ENCODE measurements at regions not wholly inside any gene's neighbourhood (a gene's known extent, or its start where the extent isn't known, plus 50 kb on each side); places are given as distances from the start of the nearest gene placed in this dataset.
A peak's percentile ranks its signal among the peaks of the same experiment; 100 is the strongest.

DNA sequence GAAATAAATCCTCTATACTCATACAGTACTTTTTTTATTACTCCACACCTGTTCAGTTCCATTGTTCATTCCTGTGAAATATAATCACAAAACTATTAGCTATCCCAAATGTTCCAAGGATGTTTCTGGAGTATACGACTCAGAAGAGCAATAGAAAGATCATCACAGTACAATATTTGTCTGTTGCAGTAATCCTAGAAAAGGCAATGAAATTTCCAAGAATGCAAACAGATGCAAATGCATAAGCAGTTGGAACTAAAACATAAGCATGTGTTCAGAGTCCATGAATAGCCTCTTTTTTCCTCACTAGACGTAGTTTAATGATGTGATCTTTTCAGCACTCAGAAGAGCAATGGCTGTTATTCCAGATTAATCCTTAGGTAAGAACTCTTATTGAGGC, 55.2 kb downstream of the RTL3 start:
- Histone ChIP-seq H3K36me3 (ENCODE audit: low read depth) (no peaks in the 10 kb centered on the region), H3K9ac (no peak overlapping the region), H4K20me1 (ENCODE audit: insufficient read depth) (no peaks in the 10 kb centered on the region), H3K9me3 (ENCODE audit: low read depth) (no peaks in the 10 kb centered on the region), H3K27me3 (replicated peaks; ENCODE audit: insufficient read depth) (no peaks in the 10 kb centered on the region), H3K4me3 (no peak overlapping the region), H3F3A (ENCODE audit: insufficient read depth) (no peaks in the 10 kb centered on the region), H2AFZ (no peak overlapping the region), H3K4me2 (ENCODE audit: unreplicated experiment) (no peak overlapping the region), H3K79me2 (ENCODE audit: insufficient read depth) (no peaks in the 10 kb centered on the region), H3K9me2 (ENCODE audit: insufficient read depth) (no peaks in the 10 kb centered on the region), H3K27ac (no peak overlapping the region), H3K4me1 (ENCODE audit: insufficient read depth) (no peaks in the 10 kb centered on the region)
- 33 to 37% methylated on average over 2 of the region's 2 CpGs for WGBS, 2 experiments (ENCODE audit: low coverage in 1 of 2, low lambda C conversion rate in 2 of 2, missing lambda C conversion rate in 2 of 2)
- in situ Hi-C loops (cut with MboI) = no loop called here
- TF ChIP-seq EZH2phosphoT487 (IDR thresholded peaks at IDR 0.05; ENCODE audit: insufficient read depth, low read depth) = no peak
- TF ChIP-seq EZH2 (IDR thresholded peaks at IDR 0.05; ENCODE audit: insufficient read depth, poor library complexity, severe bottlenecking) = no peak
- no peak for DNase-seq

DNA sequence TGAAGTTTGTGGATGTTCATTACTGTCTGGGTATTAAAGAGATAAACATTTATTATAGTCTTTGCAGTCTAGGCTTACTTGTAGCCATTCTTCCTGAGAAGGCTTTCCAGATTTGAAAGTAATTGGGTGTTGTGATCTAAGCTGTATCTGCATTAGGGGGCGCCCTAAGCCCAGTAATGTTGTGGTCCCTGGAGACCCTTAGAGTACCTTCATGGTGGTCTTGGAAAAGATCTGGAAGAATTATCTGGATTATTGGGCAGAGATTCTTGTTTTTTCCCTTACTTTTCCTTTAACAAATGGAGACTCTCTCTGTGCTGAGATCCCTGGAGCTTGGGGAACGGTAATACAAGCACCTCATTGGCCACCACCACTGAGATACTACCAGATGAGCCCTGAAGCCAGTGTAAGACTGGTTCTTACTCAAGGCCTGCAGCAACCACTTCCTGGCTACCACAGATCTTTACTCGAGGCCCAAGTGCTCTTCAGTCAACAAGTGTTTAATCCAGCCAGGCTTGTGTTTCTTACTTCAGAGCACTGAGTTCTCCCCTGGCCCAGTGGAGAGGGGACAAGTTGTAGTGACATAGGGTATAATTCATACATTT, 63.1 kb downstream of the RTL3 start:
- H3K9ac ChIP-seq = no peak overlapping the region
- no peak overlapping the region for H3K4me2 ChIP-seq (ENCODE audit: unreplicated experiment)
- no peaks in the 10 kb centered on the region for H3K9me3 ChIP-seq (ENCODE audit: low read depth)
- no peak overlapping the region for H3K27ac ChIP-seq
- TF ChIP-seq EZH2phosphoT487 (IDR thresholded peaks at IDR 0.05; ENCODE audit: insufficient read depth, low read depth) (no peak), EZH2 (IDR thresholded peaks at IDR 0.05; ENCODE audit: insufficient read depth, poor library complexity, severe bottlenecking) (no peak)
- H2AFZ ChIP-seq = no peak overlapping the region
- H3K36me3 ChIP-seq (ENCODE audit: low read depth) = no peaks in the 10 kb centered on the region
- H3K4me3 ChIP-seq = no peak overlapping the region
- H4K20me1 ChIP-seq (ENCODE audit: insufficient read depth) = no peaks in the 10 kb centered on the region
- H3K79me2 ChIP-seq (ENCODE audit: insufficient read depth) = no peaks in the 10 kb centered on the region
- no peaks in the 10 kb centered on the region for H3F3A ChIP-seq (ENCODE audit: insufficient read depth)
- peak; percentile 9 for DNase-seq
- no peaks in the 10 kb centered on the region for H3K27me3 ChIP-seq (replicated peaks; ENCODE audit: insufficient read depth)
- no peaks in the 10 kb centered on the region for H3K9me2 ChIP-seq (ENCODE audit: insufficient read depth)
- in situ Hi-C loops (cut with MboI) = no loop called here
- WGBS, 2 experiments (ENCODE audit: low coverage in 1 of 2, low lambda C conversion rate in 2 of 2, missing lambda C conversion rate in 2 of 2) = 39 to 64% methylated on average over 2 to 3 of the region's 3 CpGs
- no peaks in the 10 kb centered on the region for H3K4me1 ChIP-seq (ENCODE audit: insufficient read depth)

DNA sequence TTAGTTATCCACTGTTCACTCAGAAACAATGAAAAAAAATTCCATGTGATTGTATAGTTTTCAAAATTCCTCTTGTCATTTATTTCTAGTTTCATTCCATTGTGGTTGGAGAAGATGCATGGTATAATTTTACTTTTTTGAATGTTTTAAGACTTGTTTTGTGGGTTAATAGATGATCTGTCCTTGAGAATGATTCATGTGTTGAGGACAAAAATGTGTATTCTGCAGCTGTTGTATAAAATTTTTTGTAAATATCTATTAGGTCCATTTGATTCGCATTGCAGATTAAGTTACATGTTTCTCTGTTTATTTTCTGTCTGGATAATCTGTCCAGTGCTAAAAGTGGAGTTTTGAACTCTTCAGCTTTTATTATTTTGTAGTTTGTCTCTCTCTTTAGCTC, 65.4 kb downstream of the RTL3 start:
- no peaks in the 10 kb centered on the region for H3K79me2 ChIP-seq (ENCODE audit: insufficient read depth)
- no peaks in the 10 kb centered on the region for H3K27me3 ChIP-seq (replicated peaks; ENCODE audit: insufficient read depth)
- in situ Hi-C loops (cut with MboI) = no loop called here
- 89 to 100% methylated on average over 1 of the region's 1 CpG for WGBS, 2 experiments (ENCODE audit: low coverage in 1 of 2, low lambda C conversion rate in 2 of 2, missing lambda C conversion rate in 2 of 2)
- no peaks in the 10 kb centered on the region for H3K9me2 ChIP-seq (ENCODE audit: insufficient read depth)
- H3K27ac ChIP-seq = no peak overlapping the region
- H3K9me3 ChIP-seq (ENCODE audit: low read depth) = no peaks in the 10 kb centered on the region
- H2AFZ ChIP-seq = no peak overlapping the region
- no peak for DNase-seq
- H3K36me3 ChIP-seq (ENCODE audit: low read depth) = no peaks in the 10 kb centered on the region
- no peaks in the 10 kb centered on the region for H3F3A ChIP-seq (ENCODE audit: insufficient read depth)
- no peak overlapping the region for H3K4me2 ChIP-seq (ENCODE audit: unreplicated experiment)
- no peaks in the 10 kb centered on the region for H3K4me1 ChIP-seq (ENCODE audit: insufficient read depth)
- no peak overlapping the region for H3K4me3 ChIP-seq
- no peaks in the 10 kb centered on the region for H4K20me1 ChIP-seq (ENCODE audit: insufficient read depth)
- H3K9ac ChIP-seq = no peak overlapping the region
- TF ChIP-seq EZH2 (IDR thresholded peaks at IDR 0.05; ENCODE audit: insufficient read depth, poor library complexity, severe bottlenecking) (no peak), EZH2phosphoT487 (IDR thresholded peaks at IDR 0.05; ENCODE audit: insufficient read depth, low read depth) (no peak)

DNA sequence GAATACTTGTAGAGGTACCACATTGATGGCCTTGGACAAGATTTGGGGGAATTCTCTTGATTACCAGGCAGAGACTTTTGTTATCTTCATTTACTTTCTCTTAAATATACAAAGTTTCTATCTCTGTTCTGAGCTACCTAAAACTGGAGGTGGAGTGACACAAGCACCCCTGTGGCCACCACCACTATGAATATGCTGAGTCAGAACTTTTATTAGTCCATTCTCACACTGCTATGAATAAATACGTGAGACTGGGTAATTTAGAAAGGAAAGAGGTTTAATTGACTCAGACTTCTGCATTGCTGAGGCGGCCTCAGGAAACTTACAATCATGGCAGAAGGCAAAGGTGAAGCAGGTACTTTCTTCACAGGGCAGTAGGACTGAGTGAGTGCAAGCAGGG, 67.1 kb downstream of the RTL3 start:
- Histone ChIP-seq H3K9ac (no peak overlapping the region), H3K27me3 (replicated peaks; ENCODE audit: insufficient read depth) (no peaks in the 10 kb centered on the region), H3K79me2 (ENCODE audit: insufficient read depth) (no peaks in the 10 kb centered on the region), H3K4me2 (ENCODE audit: unreplicated experiment) (no peak overlapping the region), H2AFZ (no peak overlapping the region), H3K9me2 (ENCODE audit: insufficient read depth) (no peaks in the 10 kb centered on the region), H3F3A (ENCODE audit: insufficient read depth) (no peaks in the 10 kb centered on the region), H3K4me3 (no peak overlapping the region), H3K27ac (no peak overlapping the region), H3K4me1 (ENCODE audit: insufficient read depth) (no peaks in the 10 kb centered on the region), H3K9me3 (ENCODE audit: low read depth) (no peaks in the 10 kb centered on the region), H3K36me3 (ENCODE audit: low read depth) (no peaks in the 10 kb centered on the region), H4K20me1 (ENCODE audit: insufficient read depth) (no peaks in the 10 kb centered on the region)
- DNase-seq = no peak
- TF ChIP-seq EZH2phosphoT487 (IDR thresholded peaks at IDR 0.05; ENCODE audit: insufficient read depth, low read depth) (no peak), EZH2 (IDR thresholded peaks at IDR 0.05; ENCODE audit: insufficient read depth, poor library complexity, severe bottlenecking) (no peak)
- WGBS, 2 experiments (ENCODE audit: low coverage in 1 of 2, low lambda C conversion rate in 2 of 2, missing lambda C conversion rate in 2 of 2) = 32 to 45% methylated on average over 2 of the region's 2 CpGs
- in situ Hi-C loops (cut with MboI) = no loop called here

DNA sequence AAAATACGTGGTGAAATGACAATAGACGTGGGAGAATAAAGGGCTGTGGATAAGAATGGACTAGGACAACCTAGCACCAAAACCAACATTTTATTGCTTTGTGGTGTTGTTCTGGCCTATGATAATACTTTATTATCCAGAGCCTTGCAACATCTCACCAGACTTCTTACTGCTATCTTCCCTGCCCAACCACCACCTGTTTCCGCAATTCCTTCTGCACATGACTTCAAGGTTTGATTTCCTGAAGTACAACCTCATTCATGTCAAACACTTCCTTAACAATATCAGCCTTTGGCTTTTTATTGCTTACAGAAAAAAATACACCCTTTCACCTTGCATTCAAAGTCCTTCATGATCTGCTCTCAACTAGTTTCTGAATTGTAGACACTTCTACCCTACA, 84.8 kb downstream of the RTL3 start:
- H3F3A ChIP-seq (ENCODE audit: insufficient read depth) = no peaks in the 10 kb centered on the region
- H3K36me3 ChIP-seq (ENCODE audit: low read depth) = no peaks in the 10 kb centered on the region
- no peak overlapping the region for H3K4me3 ChIP-seq
- no peak overlapping the region for H3K4me2 ChIP-seq (ENCODE audit: unreplicated experiment)
- in situ Hi-C loops (cut with MboI) = loop anchor here (25.0 kb wide), 1 partner anchor 488 kb away; no protein-coding TSS in a partner anchor
- DNase-seq = no peak
- H4K20me1 ChIP-seq (ENCODE audit: insufficient read depth) = no peaks in the 10 kb centered on the region
- H3K79me2 ChIP-seq (ENCODE audit: insufficient read depth) = no peaks in the 10 kb centered on the region
- H3K9ac ChIP-seq = no peak overlapping the region
- WGBS, 2 experiments (ENCODE audit: low coverage in 1 of 2, low lambda C conversion rate in 2 of 2, missing lambda C conversion rate in 2 of 2) = 42 to 53% methylated on average over 3 of the region's 3 CpGs
- H3K27me3 ChIP-seq (replicated peaks; ENCODE audit: insufficient read depth) = no peaks in the 10 kb centered on the region
- no peaks in the 10 kb centered on the region for H3K4me1 ChIP-seq (ENCODE audit: insufficient read depth)
- no peaks in the 10 kb centered on the region for H3K9me3 ChIP-seq (ENCODE audit: low read depth)
- H3K9me2 ChIP-seq (ENCODE audit: insufficient read depth) = no peaks in the 10 kb centered on the region
- H3K27ac ChIP-seq = no peak overlapping the region
- H2AFZ ChIP-seq = no peak overlapping the region
- TF ChIP-seq EZH2phosphoT487 (IDR thresholded peaks at IDR 0.05; ENCODE audit: insufficient read depth, low read depth) (no peak), EZH2 (IDR thresholded peaks at IDR 0.05; ENCODE audit: insufficient read depth, poor library complexity, severe bottlenecking) (no peak)

Data from GM23248 (cell line).